ENCODE measurements at regions not wholly inside any gene's neighbourhood (a gene's known extent, or its start where the extent isn't known, plus 50 kb on each side); places are given as distances from the start of the nearest gene placed in this dataset.
A peak's percentile ranks its signal among the peaks of the same experiment; 100 is the strongest.

GRCh38 chr21:37994211-37994610 lies 78.0 kb upstream of the KCNJ6 start:
- no peak overlapping the region for H3K4me3 ChIP-seq (ENCODE audit: control insufficient read depth, low read depth, low read length)
- DNase-seq (ENCODE audit: low read depth), result no peak
- TF ChIP-seq CTCF (conservative IDR thresholded peaks at IDR 0.05; ENCODE audit: control insufficient read depth, insufficient read depth, low read depth, low read length), result no peak

GRCh38 chr21:38012672-38013071 lies 96.4 kb upstream of the KCNJ6 start:
- H3K4me3 ChIP-seq (ENCODE audit: control insufficient read depth, low read depth, low read length), result no peak overlapping the region
- no peak for DNase-seq (ENCODE audit: low read depth)
- no peak for TF ChIP-seq CTCF (conservative IDR thresholded peaks at IDR 0.05; ENCODE audit: control insufficient read depth, insufficient read depth, low read depth, low read length)

- no peak for DNase-seq (ENCODE audit: low read depth)
- no peak for TF ChIP-seq CTCF (conservative IDR thresholded peaks at IDR 0.05; ENCODE audit: control insufficient read depth, insufficient read depth, low read depth, low read length)
- H3K4me3 ChIP-seq (ENCODE audit: control insufficient read depth, low read depth, low read length), result no peak overlapping the region
Measured at GRCh38 chr21:38013741-38014140, 97.5 kb upstream of the KCNJ6 start.

GRCh38 chr21:38014298-38014697 lies 98.0 kb upstream of the KCNJ6 start:
- no peak for DNase-seq (ENCODE audit: low read depth)
- no peak overlapping the region for H3K4me3 ChIP-seq (ENCODE audit: control insufficient read depth, low read depth, low read length)
- TF ChIP-seq CTCF (conservative IDR thresholded peaks at IDR 0.05; ENCODE audit: control insufficient read depth, insufficient read depth, low read depth, low read length), result no peak

GRCh38 chr21:38027901-38028498 lies 111.7 kb upstream of the KCNJ6 start:
- no peak for TF ChIP-seq CTCF (conservative IDR thresholded peaks at IDR 0.05; ENCODE audit: control insufficient read depth, insufficient read depth, low read depth, low read length)
- DNase-seq (ENCODE audit: low read depth), result peak; percentile 59
- no peak overlapping the region for H3K4me3 ChIP-seq (ENCODE audit: control insufficient read depth, low read depth, low read length)

- TF ChIP-seq CTCF (conservative IDR thresholded peaks at IDR 0.05; ENCODE audit: control insufficient read depth, insufficient read depth, low read depth, low read length), result no peak
- H3K4me3 ChIP-seq (ENCODE audit: control insufficient read depth, low read depth, low read length), result no peak overlapping the region
- DNase-seq (ENCODE audit: low read depth), result no peak
Measured at GRCh38 chr21:38032082-38032801, 116.0 kb upstream of the KCNJ6 start.
